OCI-LY1 (cell line): ENCODE measurements at regions not wholly inside any gene's neighbourhood (a gene's known extent, or its start where the extent isn't known, plus 50 kb on each side); places are given as distances from the start of the nearest gene placed in this dataset.

Experiments used
- H2AFZ ChIP-seq: fragments of 200-600 bp; sonication (generic), shearing (Covaris generic); 2 replicates; pipeline ENCODE4 v1.6.0; 2014; ENCODE audit warnings: antibody characterized with exemption, mild to moderate bottlenecking, low read length
- H3F3A ChIP-seq: fragments of 200-600 bp; sonication (generic), shearing (Covaris generic); 2 replicates; pipeline ENCODE4 v1.6.0; 2014; ENCODE audit warnings: mild to moderate bottlenecking, antibody characterized with exemption, low read length, moderate library complexity; ENCODE audit not compliant: insufficient read depth
- H3K27ac ChIP-seq: fragments of 200-600 bp; sonication (generic); 2 replicates; pipeline ENCODE4 v1.5.1; 2014; ENCODE audit warnings: low read length, mixed run types, mild to moderate bottlenecking, low read depth; ENCODE audit not compliant: poor library complexity, severe bottlenecking
- H3K27me3 ChIP-seq: fragments of 200-600 bp; sonication (generic); 2 replicates; pipeline ENCODE4 v1.6.0; 2014; ENCODE audit warnings: antibody characterized with exemption, mild to moderate bottlenecking, low read length, moderate library complexity; ENCODE audit not compliant: insufficient read depth
- H3K36me3 ChIP-seq: fragments of 200-600 bp; sonication (generic); 2 replicates; pipeline ENCODE4 v1.6.1; 2014; ENCODE audit warnings: mild to moderate bottlenecking, antibody characterized with exemption, low read length, moderate library complexity, mixed read lengths; ENCODE audit not compliant: insufficient read depth
- H3K4me1 ChIP-seq: fragments of 200-600 bp; sonication (generic); 2 replicates; pipeline ENCODE4 v1.5.1; 2014; ENCODE audit warnings: mild to moderate bottlenecking, low read length, moderate library complexity; ENCODE audit not compliant: insufficient read depth, severe bottlenecking
- H3K4me2 ChIP-seq: fragments of 200-600 bp; sonication (generic), shearing (Covaris generic); 2 replicates; pipeline ENCODE4 v1.6.1; 2014; ENCODE audit warnings: low read length
- H3K4me3 ChIP-seq: fragments of 200-600 bp; sonication (generic); 2 replicates; pipeline ENCODE4 v1.5.1; 2014; ENCODE audit warnings: low read length, low read depth, mild to moderate bottlenecking, mixed read lengths; ENCODE audit not compliant: poor library complexity, severe bottlenecking
- H3K79me2 ChIP-seq: fragments of 200-600 bp; shearing (Covaris generic); 2 replicates; pipeline ENCODE4 v1.6.1; 2016; ENCODE audit warnings: mixed run types, low read length, mixed read lengths; ENCODE audit not compliant: insufficient read depth
- H3K9ac ChIP-seq: fragments of 200-600 bp; sonication (generic), shearing (Covaris generic); 2 replicates; pipeline ENCODE4 v1.6.1; 2014; ENCODE audit warnings: mild to moderate bottlenecking, low read length, mixed read lengths
- H3K9me2 ChIP-seq: fragments of 200-600 bp; sonication (generic), shearing (Covaris generic); 2 replicates; pipeline ENCODE4 v1.6.1; 2014; ENCODE audit warnings: low read depth, mild to moderate bottlenecking, low read length, mixed read lengths
- H3K9me3 ChIP-seq: fragments of 200-600 bp; shearing (Covaris generic); 2 replicates; pipeline ENCODE4 v1.6.1; 2014; ENCODE audit warnings: low read length, mixed read lengths
- H4K20me1 ChIP-seq: fragments of 200-600 bp; sonication (generic), shearing (Covaris generic); 2 replicates; pipeline ENCODE4 v1.6.0; 2016; ENCODE audit warnings: mild to moderate bottlenecking, low read length; ENCODE audit not compliant: insufficient read depth
- EZH2 ChIP-seq: fragments of 200-600 bp; sonication (generic), shearing (Covaris generic); IDR thresholded peaks from 2 replicates; pipeline ENCODE4 v1.8.0; 2017; ENCODE audit warnings: borderline replicate concordance, mixed run types, mild to moderate bottlenecking, antibody characterized with exemption, low read length, moderate library complexity, mixed read lengths
- TF ChIP-seq, protein P1 (sequence below): fragments of 200-600 bp; sonication (generic), shearing (Covaris generic); IDR thresholded peaks from 2 replicates; pipeline ENCODE4 v1.5.1; 2017; ENCODE audit warnings: mild to moderate bottlenecking, antibody characterized with exemption, low read length, moderate library complexity, mixed read lengths

DNA sequence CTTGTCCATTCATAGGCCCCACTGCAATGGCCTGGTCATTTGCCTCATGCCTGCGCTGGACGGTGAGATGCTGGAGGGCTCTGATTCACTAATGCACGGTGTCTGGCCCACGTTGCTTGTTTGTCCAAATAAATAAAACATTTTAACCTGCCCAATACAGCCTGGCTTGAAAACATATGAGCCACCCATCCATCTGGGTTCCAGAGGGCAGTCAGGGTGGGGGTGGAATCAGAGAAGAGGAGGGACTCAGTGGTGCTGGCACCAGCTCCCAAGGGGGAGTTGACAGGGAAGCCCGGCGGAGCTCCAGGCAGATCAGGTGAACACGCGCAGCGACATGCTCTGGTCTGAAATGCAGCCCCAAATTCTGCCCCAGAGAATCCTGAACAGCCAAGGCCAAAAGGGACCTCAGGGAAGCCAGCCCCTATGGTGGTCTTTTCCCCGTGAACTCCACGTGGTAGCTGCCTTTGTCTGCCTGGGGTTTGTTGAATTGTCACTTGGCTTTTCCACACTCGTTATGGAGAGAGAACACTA, 265.2 kb downstream of the UACA start:
- Histone ChIP-seq H3F3A (no peaks in the 10 kb centered on the region), H3K9ac (no peak overlapping the region), H3K9me2 (no peaks in the 10 kb centered on the region), H3K9me3 (no peaks in the 10 kb centered on the region), H3K27me3 (0 out of 2 replicates have a peak, but pooled peaks cover 14% of the 10 kb centered on the region), H3K79me2 (no peaks in the 10 kb centered on the region), H2AFZ (no peak overlapping the region), H4K20me1 (no peaks in the 10 kb centered on the region), H3K4me2 (no peak overlapping the region), H3K27ac (no peak overlapping the region), H3K4me1 (no peaks in the 10 kb centered on the region), H3K36me3 (no peaks in the 10 kb centered on the region), H3K4me3 (no peak overlapping the region)
- TF ChIP-seq, protein P1, sequence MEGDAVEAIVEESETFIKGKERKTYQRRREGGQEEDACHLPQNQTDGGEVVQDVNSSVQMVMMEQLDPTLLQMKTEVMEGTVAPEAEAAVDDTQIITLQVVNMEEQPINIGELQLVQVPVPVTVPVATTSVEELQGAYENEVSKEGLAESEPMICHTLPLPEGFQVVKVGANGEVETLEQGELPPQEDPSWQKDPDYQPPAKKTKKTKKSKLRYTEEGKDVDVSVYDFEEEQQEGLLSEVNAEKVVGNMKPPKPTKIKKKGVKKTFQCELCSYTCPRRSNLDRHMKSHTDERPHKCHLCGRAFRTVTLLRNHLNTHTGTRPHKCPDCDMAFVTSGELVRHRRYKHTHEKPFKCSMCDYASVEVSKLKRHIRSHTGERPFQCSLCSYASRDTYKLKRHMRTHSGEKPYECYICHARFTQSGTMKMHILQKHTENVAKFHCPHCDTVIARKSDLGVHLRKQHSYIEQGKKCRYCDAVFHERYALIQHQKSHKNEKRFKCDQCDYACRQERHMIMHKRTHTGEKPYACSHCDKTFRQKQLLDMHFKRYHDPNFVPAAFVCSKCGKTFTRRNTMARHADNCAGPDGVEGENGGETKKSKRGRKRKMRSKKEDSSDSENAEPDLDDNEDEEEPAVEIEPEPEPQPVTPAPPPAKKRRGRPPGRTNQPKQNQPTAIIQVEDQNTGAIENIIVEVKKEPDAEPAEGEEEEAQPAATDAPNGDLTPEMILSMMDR, result no peak
- no peak for TF ChIP-seq EZH2

DNA sequence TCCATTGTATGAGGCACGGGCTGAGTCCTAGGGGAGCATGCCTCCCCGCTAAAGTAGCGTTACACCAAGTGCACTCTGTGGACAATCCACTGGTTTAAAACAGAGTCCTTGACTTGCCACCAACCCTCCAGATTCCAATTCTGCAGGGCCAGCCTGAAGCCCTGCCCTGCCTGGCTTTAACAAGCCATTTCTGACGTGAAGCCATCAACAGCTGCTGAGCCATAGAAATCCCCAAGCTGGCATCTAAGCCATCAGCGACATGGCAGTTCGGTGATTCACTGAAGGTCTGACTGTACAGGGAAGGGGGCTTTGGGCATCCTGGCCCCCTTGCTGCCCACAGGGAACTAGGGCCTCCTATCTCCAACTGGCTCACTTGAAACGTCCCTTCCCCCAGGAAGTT, 265.7 kb downstream of the UACA start:
- 0 out of 2 replicates have a peak, but pooled peaks cover 14% of the 10 kb centered on the region for H3K27me3 ChIP-seq
- H3F3A ChIP-seq, result no peaks in the 10 kb centered on the region
- H3K4me3 ChIP-seq, result no peak overlapping the region
- H3K9me3 ChIP-seq, result no peaks in the 10 kb centered on the region
- no peak overlapping the region for H3K4me2 ChIP-seq
- peaks cover 1% of the 10 kb centered on the region for H3K4me1 ChIP-seq
- H3K79me2 ChIP-seq, result no peaks in the 10 kb centered on the region
- no peaks in the 10 kb centered on the region for H4K20me1 ChIP-seq
- no peaks in the 10 kb centered on the region for H3K36me3 ChIP-seq
- no peak for TF ChIP-seq EZH2
- TF ChIP-seq, protein P1, result no peak
- H3K27ac ChIP-seq, result no peak overlapping the region
- no peak overlapping the region for H2AFZ ChIP-seq
- no peaks in the 10 kb centered on the region for H3K9me2 ChIP-seq
- H3K9ac ChIP-seq, result no peak overlapping the region

DNA sequence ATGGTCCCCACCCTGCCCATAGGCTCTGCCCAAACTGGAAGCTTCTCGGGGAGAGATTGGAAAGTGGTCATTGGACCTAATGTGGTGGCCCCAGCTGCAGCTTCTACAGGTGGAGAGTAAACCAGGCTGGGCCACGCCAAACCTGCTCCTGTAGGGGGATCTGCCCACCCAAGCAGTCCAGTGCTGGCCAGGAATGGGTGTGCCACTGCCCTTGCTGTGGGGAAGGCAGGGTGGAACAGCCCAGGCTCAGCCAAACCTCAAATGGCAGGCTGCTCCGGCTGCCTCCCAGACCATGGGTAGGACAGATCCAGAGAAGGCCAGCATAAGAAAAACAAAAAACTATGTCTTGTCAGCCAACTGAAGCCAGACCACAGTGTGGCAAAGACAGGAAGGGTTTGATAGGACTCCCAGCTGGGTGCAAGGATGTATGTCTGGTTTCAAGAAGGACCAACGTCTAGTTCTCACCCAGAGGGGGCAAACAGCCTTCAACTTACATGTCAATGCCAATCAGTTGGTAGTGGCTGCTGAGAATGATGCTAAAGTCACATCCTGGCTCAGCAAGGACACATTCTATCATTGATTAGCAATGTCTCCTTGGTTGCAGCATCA, 267.3 kb downstream of the UACA start:
- Histone ChIP-seq H3K79me2 (no peaks in the 10 kb centered on the region), H3F3A (no peaks in the 10 kb centered on the region), H3K36me3 (no peaks in the 10 kb centered on the region), H3K9me2 (no peaks in the 10 kb centered on the region), H3K27me3 (0 out of 2 replicates have a peak, but pooled peaks cover 14% of the 10 kb centered on the region), H3K4me3 (no peak overlapping the region), H3K27ac (no peak overlapping the region), H4K20me1 (no peaks in the 10 kb centered on the region), H3K4me1 (peaks cover 16% of the 10 kb centered on the region), H2AFZ (no peak overlapping the region), H3K4me2 (no peak overlapping the region), H3K9ac (no peak overlapping the region), H3K9me3 (no peaks in the 10 kb centered on the region)
- TF ChIP-seq, protein P1, result no peak
